Neural cell (in vitro differentiated cells): ENCODE measurements at regions not wholly inside any gene's neighbourhood (a gene's known extent, or its start where the extent isn't known, plus 50 kb on each side); places are given as distances from the start of the nearest gene placed in this dataset.

ENCODE experiments used
- H2AFZ ChIP-seq: fragments of 200-600, 300-800 bp; sonication (generic), shearing (Covaris generic); 2 replicates; pipeline ENCODE4 v1.6.0; 2014; ENCODE audit warnings: low read depth, mild to moderate bottlenecking, antibody characterized with exemption, low read length, moderate library complexity
- H3F3A ChIP-seq: fragments of 200-600 bp; shearing (Covaris generic); 2 replicates; pipeline ENCODE4 v1.6.1; 2016; ENCODE audit warnings: mild to moderate bottlenecking, moderate library complexity, mixed read lengths, antibody characterized with exemption, low read length; ENCODE audit not compliant: insufficient read depth, poor library complexity, severe bottlenecking
- H3K27ac ChIP-seq: fragments of 200-600, 300-800 bp; sonication (generic), shearing (Covaris generic); 2 replicates; pipeline ENCODE4 v1.5.1; 2014; ENCODE audit warnings: mild to moderate bottlenecking, low read length, moderate library complexity
- H3K27me3 ChIP-seq: fragments of 300-800, 200-600 bp; sonication (generic), shearing (Covaris generic); 2 replicates; pipeline ENCODE4 v1.6.0; 2014; ENCODE audit warnings: mild to moderate bottlenecking, low read depth, low read length, moderate library complexity; ENCODE audit not compliant: insufficient read depth
- H3K36me3 ChIP-seq: fragments of 300-800, 200-600 bp; sonication (generic), shearing (Covaris generic); 2 replicates; pipeline ENCODE4 v1.5.1; 2014; ENCODE audit warnings: mild to moderate bottlenecking, antibody characterized with exemption, low read length, moderate library complexity; ENCODE audit not compliant: insufficient read depth
- H3K4me2 ChIP-seq: fragments of 300-800, 200-600 bp; sonication (generic), shearing (Covaris generic); 2 replicates; pipeline ENCODE4 v1.6.0; 2014; ENCODE audit warnings: mild to moderate bottlenecking, low read length
- H3K4me3 ChIP-seq: fragments of 300-800, 200-600 bp; sonication (generic), shearing (Covaris generic); 2 replicates; pipeline ENCODE4 v1.5.1; 2014; ENCODE audit warnings: mild to moderate bottlenecking, low read length, moderate library complexity
- H3K79me2 ChIP-seq: fragments of 200-600 bp; shearing (Covaris generic); replicated peaks from 2 replicates; pipeline ENCODE4 v1.6.0; 2014; ENCODE audit warnings: mild to moderate bottlenecking, low read length, moderate library complexity; ENCODE audit not compliant: insufficient read depth
- H3K9ac ChIP-seq: fragments of 300-800, 200-600 bp; sonication (generic), shearing (Covaris generic); 2 replicates; pipeline ENCODE4 v1.6.1; 2016; ENCODE audit warnings: mild to moderate bottlenecking, low read length, mixed read lengths
- H3K9me2 ChIP-seq: fragments of 200-600 bp; shearing (Covaris generic); 2 replicates; pipeline ENCODE4 v1.6.1; 2016; ENCODE audit warnings: mild to moderate bottlenecking, low read length, mixed read lengths; ENCODE audit not compliant: insufficient read depth
- H3K9me3 ChIP-seq: fragments of 200-600, 300-800 bp; sonication (generic), shearing (Covaris generic); 2 replicates; pipeline ENCODE4 v1.6.1; 2016; ENCODE audit warnings: mild to moderate bottlenecking, mixed run types, low read length, moderate library complexity, mixed read lengths
- H4K20me1 ChIP-seq: fragments of 200-600 bp; shearing (Covaris generic); 2 replicates; pipeline ENCODE4 v1.6.1; 2016; ENCODE audit warnings: mild to moderate bottlenecking, mixed run types; ENCODE audit not compliant: insufficient read depth
- EP300 ChIP-seq: fragments of 450-650 bp; conservative IDR thresholded peaks from 2 replicates; pipeline ENCODE4 v1.6.1; 2014; ENCODE audit warnings: antibody characterized with exemption, mild to moderate bottlenecking, moderate library complexity; ENCODE audit not compliant: poor library complexity, severe bottlenecking
- EZH2 ChIP-seq: fragments of 200-600, 300-800 bp; shearing (Covaris generic), sonication (generic); IDR thresholded peaks from 2 replicates; pipeline ENCODE4 v1.6.1; 2014; ENCODE audit warnings: antibody characterized with exemption, low read length, borderline replicate concordance, mild to moderate bottlenecking; ENCODE audit not compliant: insufficient read depth, poor library complexity, severe bottlenecking
- MXI1 ChIP-seq: fragments of 450-650 bp; conservative IDR thresholded peaks from 2 replicates; pipeline ENCODE4 v1.6.1; 2014; ENCODE audit warnings: antibody characterized with exemption, mild to moderate bottlenecking; ENCODE audit not compliant: poor library complexity, severe bottlenecking
- POLR2AphosphoS5 ChIP-seq: IDR thresholded peaks from 2 replicates; pipeline ENCODE4 v1.6.1; 2012
- RAD21 ChIP-seq: fragments of 450-650 bp; conservative IDR thresholded peaks from 2 replicates; pipeline ENCODE4 v1.6.1; 2014; ENCODE audit warnings: antibody characterized with exemption, mild to moderate bottlenecking, moderate library complexity
- SMC3 ChIP-seq: fragments of 450-650 bp; conservative IDR thresholded peaks from 2 replicates; pipeline ENCODE4 v1.6.1; 2014; ENCODE audit warnings: antibody characterized with exemption, mild to moderate bottlenecking, moderate library complexity; ENCODE audit not compliant: poor library complexity
- TAF1 ChIP-seq: IDR thresholded peaks from 2 replicates; pipeline ENCODE4 v1.6.1; 2012; ENCODE audit warnings: low read depth
- TF ChIP-seq, protein P1 (sequence below): IDR thresholded peaks from 2 replicates; pipeline ENCODE4 v1.6.1; 2012; ENCODE audit warnings: borderline replicate concordance
- TF ChIP-seq, protein P2 (sequence below): fragments of 450-650 bp; IDR thresholded peaks from 2 replicates; pipeline ENCODE4 v1.5.1; 2014; ENCODE audit warnings: antibody characterized with exemption, mild to moderate bottlenecking, moderate library complexity; ENCODE audit not compliant: poor library complexity, severe bottlenecking

DNA sequence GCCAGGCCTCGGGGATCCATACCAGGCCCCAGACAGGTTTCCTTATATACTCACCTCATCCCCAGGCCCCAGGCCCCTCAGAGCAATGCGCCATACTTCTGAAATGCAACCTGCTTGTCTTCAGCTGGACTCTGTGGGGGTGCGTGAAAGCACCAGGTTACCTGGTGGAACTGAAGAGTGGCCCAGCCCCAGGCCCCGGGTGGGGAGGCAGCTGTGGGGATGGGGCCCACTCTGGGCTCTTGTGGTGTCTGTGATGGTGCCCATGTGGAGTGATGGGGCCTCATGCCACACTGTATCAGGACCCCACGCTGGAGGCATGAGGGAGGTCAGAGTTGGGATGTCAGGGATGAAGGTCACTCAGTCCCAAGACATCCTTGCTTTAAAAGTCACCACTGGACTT lies 999.0 kb downstream of the BRD1 start:
- no peaks in the 10 kb centered on the region for H3F3A ChIP-seq
- no peaks in the 10 kb centered on the region for H3K36me3 ChIP-seq
- H4K20me1 ChIP-seq, result no peaks in the 10 kb centered on the region
- TF ChIP-seq SMC3 (no peak), EZH2 (no peak), MXI1 (no peak), POLR2AphosphoS5 (no peak), RAD21 (no peak), EP300 (no peak), TAF1 (no peak)
- TF ChIP-seq, protein P1, sequence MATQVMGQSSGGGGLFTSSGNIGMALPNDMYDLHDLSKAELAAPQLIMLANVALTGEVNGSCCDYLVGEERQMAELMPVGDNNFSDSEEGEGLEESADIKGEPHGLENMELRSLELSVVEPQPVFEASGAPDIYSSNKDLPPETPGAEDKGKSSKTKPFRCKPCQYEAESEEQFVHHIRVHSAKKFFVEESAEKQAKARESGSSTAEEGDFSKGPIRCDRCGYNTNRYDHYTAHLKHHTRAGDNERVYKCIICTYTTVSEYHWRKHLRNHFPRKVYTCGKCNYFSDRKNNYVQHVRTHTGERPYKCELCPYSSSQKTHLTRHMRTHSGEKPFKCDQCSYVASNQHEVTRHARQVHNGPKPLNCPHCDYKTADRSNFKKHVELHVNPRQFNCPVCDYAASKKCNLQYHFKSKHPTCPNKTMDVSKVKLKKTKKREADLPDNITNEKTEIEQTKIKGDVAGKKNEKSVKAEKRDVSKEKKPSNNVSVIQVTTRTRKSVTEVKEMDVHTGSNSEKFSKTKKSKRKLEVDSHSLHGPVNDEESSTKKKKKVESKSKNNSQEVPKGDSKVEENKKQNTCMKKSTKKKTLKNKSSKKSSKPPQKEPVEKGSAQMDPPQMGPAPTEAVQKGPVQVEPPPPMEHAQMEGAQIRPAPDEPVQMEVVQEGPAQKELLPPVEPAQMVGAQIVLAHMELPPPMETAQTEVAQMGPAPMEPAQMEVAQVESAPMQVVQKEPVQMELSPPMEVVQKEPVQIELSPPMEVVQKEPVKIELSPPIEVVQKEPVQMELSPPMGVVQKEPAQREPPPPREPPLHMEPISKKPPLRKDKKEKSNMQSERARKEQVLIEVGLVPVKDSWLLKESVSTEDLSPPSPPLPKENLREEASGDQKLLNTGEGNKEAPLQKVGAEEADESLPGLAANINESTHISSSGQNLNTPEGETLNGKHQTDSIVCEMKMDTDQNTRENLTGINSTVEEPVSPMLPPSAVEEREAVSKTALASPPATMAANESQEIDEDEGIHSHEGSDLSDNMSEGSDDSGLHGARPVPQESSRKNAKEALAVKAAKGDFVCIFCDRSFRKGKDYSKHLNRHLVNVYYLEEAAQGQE, result no peak
- TF ChIP-seq, protein P2, sequence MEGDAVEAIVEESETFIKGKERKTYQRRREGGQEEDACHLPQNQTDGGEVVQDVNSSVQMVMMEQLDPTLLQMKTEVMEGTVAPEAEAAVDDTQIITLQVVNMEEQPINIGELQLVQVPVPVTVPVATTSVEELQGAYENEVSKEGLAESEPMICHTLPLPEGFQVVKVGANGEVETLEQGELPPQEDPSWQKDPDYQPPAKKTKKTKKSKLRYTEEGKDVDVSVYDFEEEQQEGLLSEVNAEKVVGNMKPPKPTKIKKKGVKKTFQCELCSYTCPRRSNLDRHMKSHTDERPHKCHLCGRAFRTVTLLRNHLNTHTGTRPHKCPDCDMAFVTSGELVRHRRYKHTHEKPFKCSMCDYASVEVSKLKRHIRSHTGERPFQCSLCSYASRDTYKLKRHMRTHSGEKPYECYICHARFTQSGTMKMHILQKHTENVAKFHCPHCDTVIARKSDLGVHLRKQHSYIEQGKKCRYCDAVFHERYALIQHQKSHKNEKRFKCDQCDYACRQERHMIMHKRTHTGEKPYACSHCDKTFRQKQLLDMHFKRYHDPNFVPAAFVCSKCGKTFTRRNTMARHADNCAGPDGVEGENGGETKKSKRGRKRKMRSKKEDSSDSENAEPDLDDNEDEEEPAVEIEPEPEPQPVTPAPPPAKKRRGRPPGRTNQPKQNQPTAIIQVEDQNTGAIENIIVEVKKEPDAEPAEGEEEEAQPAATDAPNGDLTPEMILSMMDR, result no peak
- no peak overlapping the region for H3K4me3 ChIP-seq
- no peak overlapping the region for H3K4me2 ChIP-seq
- H3K27ac ChIP-seq, result no peak overlapping the region
- no peak overlapping the region for H3K9ac ChIP-seq
- peaks cover 8% of the 10 kb centered on the region for H3K9me3 ChIP-seq
- H3K79me2 ChIP-seq, result no peaks in the 10 kb centered on the region
- no peaks in the 10 kb centered on the region for H3K9me2 ChIP-seq
- no peaks in the 10 kb centered on the region for H3K27me3 ChIP-seq
- no peak overlapping the region for H2AFZ ChIP-seq

DNA sequence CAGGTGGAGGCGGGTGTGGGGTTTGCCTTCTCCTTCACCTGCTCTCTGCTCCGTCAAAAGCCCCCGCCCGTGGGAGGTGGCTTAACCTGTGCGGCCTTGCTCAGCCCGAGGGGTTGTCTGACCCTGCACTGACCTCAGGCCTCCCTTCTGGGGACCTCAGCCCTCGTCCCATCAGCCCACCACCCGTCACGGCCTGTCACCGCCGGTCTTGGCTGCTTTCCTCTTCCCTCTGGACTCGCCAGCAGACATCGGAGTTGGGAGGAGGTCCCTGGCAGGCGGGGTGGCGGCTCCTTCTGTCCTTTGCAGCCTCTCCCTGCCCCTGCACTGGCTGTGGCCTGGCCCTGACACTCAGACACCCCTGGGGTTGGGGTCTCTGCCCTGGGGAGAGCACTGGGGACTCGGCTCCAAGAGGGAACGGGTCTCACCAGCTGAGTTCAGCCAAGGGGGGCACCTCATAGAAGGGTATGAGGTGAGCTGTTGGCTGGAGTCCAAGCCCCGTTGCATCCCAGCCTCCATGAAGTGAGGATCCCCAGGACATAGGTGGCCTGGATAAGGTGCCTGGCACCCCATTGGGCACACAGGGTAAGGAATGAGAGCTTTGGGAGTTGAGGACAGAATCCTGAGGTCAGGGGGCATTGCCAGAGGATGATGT lies 999.6 kb downstream of the BRD1 start:
- TF ChIP-seq TAF1 (no peak), EP300 (no peak), SMC3 (no peak), POLR2AphosphoS5 (no peak), RAD21 (no peak), EZH2 (no peak), MXI1 (no peak)
- TF ChIP-seq, protein P1, result no peak
- TF ChIP-seq, protein P2, result no peak

More for the DNA sequence above, 999.6 kb downstream of the BRD1 start:
- Histone ChIP-seq H3K4me2 (no peak overlapping the region), H3K79me2 (no peaks in the 10 kb centered on the region), H3K27ac (no peak overlapping the region), H3F3A (no peaks in the 10 kb centered on the region), H2AFZ (no peak overlapping the region), H3K9me3 (peaks cover 8% of the 10 kb centered on the region), H3K4me3 (no peak overlapping the region), H3K27me3 (no peaks in the 10 kb centered on the region), H3K36me3 (no peaks in the 10 kb centered on the region), H3K9ac (no peak overlapping the region), H4K20me1 (no peaks in the 10 kb centered on the region), H3K9me2 (no peaks in the 10 kb centered on the region)
